ENCODE measurements at regions not wholly inside any gene's neighbourhood (a gene's known extent, or its start where the extent isn't known, plus 50 kb on each side); places are given as distances from the start of the nearest gene placed in this dataset.

DNA sequence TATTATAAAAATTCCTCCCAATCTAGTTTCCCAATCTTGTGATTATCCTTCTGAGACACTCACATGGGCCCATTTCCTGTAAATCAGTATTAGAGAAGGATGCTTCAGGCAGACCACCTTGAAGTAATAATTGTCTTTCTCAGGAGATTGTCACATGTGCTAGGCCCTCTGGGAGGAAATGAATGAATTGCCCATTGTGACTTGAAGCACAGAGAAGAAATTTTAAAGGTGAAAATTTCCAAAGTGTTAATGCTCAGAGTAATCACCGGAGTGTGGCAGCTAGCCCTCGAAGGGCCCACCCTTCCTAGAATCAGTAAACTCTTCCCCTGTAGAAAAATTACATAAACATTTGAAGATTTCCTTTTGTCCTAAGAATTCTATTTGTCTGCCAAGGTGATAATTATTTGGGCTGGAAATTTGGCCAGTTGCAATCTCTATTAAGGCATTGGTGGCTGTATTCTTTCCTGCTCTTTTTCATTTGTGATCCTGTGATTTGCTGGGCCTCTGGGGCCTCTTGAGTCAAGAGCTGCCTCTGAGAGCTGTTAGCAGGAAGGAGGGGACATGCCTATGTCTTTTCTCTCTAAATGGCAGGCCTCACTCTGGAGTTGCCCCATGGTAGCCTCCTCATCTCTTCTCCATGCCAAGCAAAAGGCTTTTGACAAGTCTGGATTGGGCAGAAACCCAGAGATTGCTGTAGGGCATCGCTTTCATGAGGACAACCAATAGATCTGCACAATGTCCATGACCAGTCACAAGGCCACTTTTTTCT lies 371.5 kb upstream of the ACTBL2 start:
- TF ChIP-seq, protein P1, sequence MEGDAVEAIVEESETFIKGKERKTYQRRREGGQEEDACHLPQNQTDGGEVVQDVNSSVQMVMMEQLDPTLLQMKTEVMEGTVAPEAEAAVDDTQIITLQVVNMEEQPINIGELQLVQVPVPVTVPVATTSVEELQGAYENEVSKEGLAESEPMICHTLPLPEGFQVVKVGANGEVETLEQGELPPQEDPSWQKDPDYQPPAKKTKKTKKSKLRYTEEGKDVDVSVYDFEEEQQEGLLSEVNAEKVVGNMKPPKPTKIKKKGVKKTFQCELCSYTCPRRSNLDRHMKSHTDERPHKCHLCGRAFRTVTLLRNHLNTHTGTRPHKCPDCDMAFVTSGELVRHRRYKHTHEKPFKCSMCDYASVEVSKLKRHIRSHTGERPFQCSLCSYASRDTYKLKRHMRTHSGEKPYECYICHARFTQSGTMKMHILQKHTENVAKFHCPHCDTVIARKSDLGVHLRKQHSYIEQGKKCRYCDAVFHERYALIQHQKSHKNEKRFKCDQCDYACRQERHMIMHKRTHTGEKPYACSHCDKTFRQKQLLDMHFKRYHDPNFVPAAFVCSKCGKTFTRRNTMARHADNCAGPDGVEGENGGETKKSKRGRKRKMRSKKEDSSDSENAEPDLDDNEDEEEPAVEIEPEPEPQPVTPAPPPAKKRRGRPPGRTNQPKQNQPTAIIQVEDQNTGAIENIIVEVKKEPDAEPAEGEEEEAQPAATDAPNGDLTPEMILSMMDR (conservative IDR thresholded peaks at IDR 0.05 in 1 of 2, IDR thresholded peaks at IDR 0.05 in 1 of 2; ENCODE audit: extremely low read depth in 1 of 2, insufficient read depth in 1 of 2, low read depth in 1 of 2, low read length in 2 of 2), result no peak
- no peak for TF ChIP-seq EZH2 (IDR thresholded peaks at IDR 0.05; ENCODE audit: borderline replicate concordance, low read length)
